Liver (tissue), 8 donors: ENCODE measurements at regions not wholly inside any gene's neighbourhood (a gene's known extent, or its start where the extent isn't known, plus 50 kb on each side); places are given as distances from the start of the nearest gene placed in this dataset.

ENCODE experiments used
- DNase-seq: peaks from one replicate; pipeline ENCODE4 v3.0.0-alpha.2; 2017; ENCODE audit warnings: low spot score
- H3K27ac ChIP-seq, 2 donors: one replicate each; pipeline ENCODE4 v1.7.0; 2013; ENCODE audit warnings: inconsistent platforms in 2 of 2, low read length in 2 of 2, control low read depth in 1 of 2, low read depth in 1 of 2, mild to moderate bottlenecking in 1 of 2
- H3K27me3 ChIP-seq, 4 donors: one replicate each; pipeline versions ENCODE4 v1.6.1 to v1.7.0; 2013; ENCODE audit warnings: low read length in 3 of 4, inconsistent platforms in 1 of 4, mild to moderate bottlenecking in 1 of 4, moderate library complexity in 1 of 4; ENCODE audit not compliant: control insufficient read depth in 4 of 4, insufficient read depth in 4 of 4
- H3K36me3 ChIP-seq, 4 donors: one replicate each; pipeline versions ENCODE4 v1.6.1 to v1.7.0; 2013; ENCODE audit warnings: low read length in 3 of 4, mild to moderate bottlenecking in 3 of 4, low read depth in 1 of 4, moderate library complexity in 1 of 4; ENCODE audit not compliant: control insufficient read depth in 4 of 4, insufficient read depth in 3 of 4
- H3K4me1 ChIP-seq, 4 donors: one replicate each; pipeline versions ENCODE4 v1.6.1 to v1.7.0; 2013; ENCODE audit warnings: low read length in 3 of 4, mild to moderate bottlenecking in 3 of 4, moderate library complexity in 1 of 4; ENCODE audit not compliant: control insufficient read depth in 4 of 4, insufficient read depth in 4 of 4
- H3K4me3 ChIP-seq, 3 donors: one replicate each; pipeline versions ENCODE4 v1.6.1 to v1.7.0; 2013; ENCODE audit warnings: low read length in 3 of 3, control low read depth in 1 of 3, low read depth in 1 of 3, mild to moderate bottlenecking in 1 of 3
- H3K9ac ChIP-seq, 2 donors: one replicate each; pipeline ENCODE4 v1.7.0; 2013; ENCODE audit warnings: low read length in 2 of 2, mild to moderate bottlenecking in 2 of 2, moderate library complexity in 2 of 2, control low read depth in 1 of 2, low read depth in 1 of 2
- H3K9me3 ChIP-seq, 4 donors: one replicate each; pipeline versions ENCODE4 v1.6.1 to v1.7.0; 2013; ENCODE audit warnings: low read length in 3 of 4; ENCODE audit not compliant: control insufficient read depth in 4 of 4
- ATF3 ChIP-seq: IDR thresholded peaks from 2 replicates; pipeline ENCODE4 v1.6.1; 2016; ENCODE audit warnings: antibody characterized with exemption
- CTCF ChIP-seq: fragments of 150-350 bp; IDR thresholded peaks from 2 replicates; pipeline ENCODE4 v1.5.1; 2017; ENCODE audit warnings: improper control_type of control experiment, low read depth, low read length; ENCODE audit not compliant: missing input control
- FOXA1 ChIP-seq: IDR thresholded peaks from 2 replicates; pipeline ENCODE4 v1.6.1; 2016; ENCODE audit warnings: antibody characterized with exemption
- FOXA2 ChIP-seq: IDR thresholded peaks from 2 replicates; pipeline ENCODE4 v1.6.1; 2016; ENCODE audit warnings: antibody characterized with exemption
- GABPA ChIP-seq, 2 donors: IDR thresholded peaks in 1 of 2; conservative IDR thresholded peaks in 1 of 2; 2 replicates each; pipeline ENCODE4 v1.6.1; 2016; ENCODE audit warnings: antibody characterized with exemption in 2 of 2, mild to moderate bottlenecking in 1 of 2, moderate library complexity in 1 of 2
- HNF4A ChIP-seq, 2 donors: conservative IDR thresholded peaks; 2 replicates each; pipeline ENCODE4 v1.6.1; 2016; ENCODE audit warnings: antibody characterized with exemption in 2 of 2, mild to moderate bottlenecking in 2 of 2
- HNF4G ChIP-seq: IDR thresholded peaks from 2 replicates; pipeline ENCODE4 v1.6.1; 2016; ENCODE audit warnings: antibody characterized with exemption
- JUND ChIP-seq, 2 donors: IDR thresholded peaks; 2 replicates each; pipeline ENCODE4 v1.6.1; 2016; ENCODE audit warnings: antibody characterized with exemption in 2 of 2
- NR2F2 ChIP-seq: IDR thresholded peaks from 2 replicates; pipeline ENCODE4 v1.6.1; 2016; ENCODE audit warnings: antibody characterized with exemption
- RAD21 ChIP-seq, 2 donors: IDR thresholded peaks; 2 replicates each; pipeline ENCODE4 v1.6.1; 2016; ENCODE audit warnings: antibody characterized with exemption in 2 of 2, mild to moderate bottlenecking in 2 of 2
- REST ChIP-seq: IDR thresholded peaks from 2 replicates; pipeline ENCODE4 v1.6.1; 2016; ENCODE audit warnings: antibody characterized with exemption, mild to moderate bottlenecking
- RXRA ChIP-seq, 2 donors: IDR thresholded peaks; 2 replicates each; pipeline ENCODE4 v1.6.1; 2017 to 2018; ENCODE audit warnings: antibody characterized with exemption in 2 of 2, mild to moderate bottlenecking in 1 of 2
- SP1 ChIP-seq: IDR thresholded peaks from 2 replicates; pipeline ENCODE4 v1.6.1; 2018; ENCODE audit warnings: antibody characterized with exemption, mild to moderate bottlenecking
- TAF1 ChIP-seq: conservative IDR thresholded peaks from 2 replicates; pipeline ENCODE4 v1.6.1; 2016; ENCODE audit warnings: antibody characterized with exemption, mild to moderate bottlenecking
- YY1 ChIP-seq: IDR thresholded peaks from 2 replicates; pipeline ENCODE4 v1.6.1; 2016; ENCODE audit warnings: antibody characterized with exemption, mild to moderate bottlenecking
- ZBTB33 ChIP-seq: IDR thresholded peaks from 2 replicates; pipeline ENCODE4 v1.6.1; 2016; ENCODE audit warnings: antibody characterized with exemption
- WGBS: extraction: QIAGEN DNeasy Blood & Tissue Kit; methylation state at CpG from one replicate; pipeline ENCODE4 v1.1.7; 2013; 5-methylcytosine and 5-hydroxymethylcytosine counted together
- donor health status: healthy.
- donor health status: healthy.
- donor health status: healthy.
- donor health status: healthy.
- donor health status: healthy.

GRCh38 chr1:101102426-101103156, 77.0 kb upstream of the DPH5 start:
- Histone ChIP-seq H3K4me3 (no peak overlapping the region), H3K27me3 (no peaks in the 10 kb centered on the region), H3K9ac (no peak overlapping the region), H3K36me3 (no peaks in the 10 kb centered on the region), H3K4me1 (peaks cover 1 to 9% (median 6%) of the 10 kb centered on the region in 4 donors), H3K27ac (no peak overlapping the region), H3K9me3 (no peaks in the 10 kb centered on the region)
- TF ChIP-seq FOXA2 (no peak), RXRA (IDR thresholded peaks at IDR 0.05) (no peak), JUND (IDR thresholded peaks at IDR 0.05) (no peak), RAD21 (IDR thresholded peaks at IDR 0.05) (no peak), ZBTB33 (no peak)
- DNase-seq: no peak
- WGBS: 83% methylated on average over 2 of the region's 2 CpGs

- WGBS: 82% methylated on average over 2 of the region's 2 CpGs
- no peak overlapping the region for H3K4me3 ChIP-seq
- no peaks in the 10 kb centered on the region for H3K9me3 ChIP-seq
- no peak overlapping the region for H3K27ac ChIP-seq
- TF ChIP-seq SP1 (no peak), GABPA (IDR thresholded peaks at IDR 0.05 in 1 of 2, conservative IDR thresholded peaks at IDR 0.05 in 1 of 2) (no peak), HNF4A (conservative IDR thresholded peaks at IDR 0.05) (no peak), HNF4G (no peak), NR2F2 (no peak)
- H3K36me3 ChIP-seq: no peaks in the 10 kb centered on the region
- no peak for DNase-seq
- H3K4me1 ChIP-seq: peaks cover 0 to 7% (median 4%) of the 10 kb centered on the region in 4 donors
- H3K9ac ChIP-seq: no peak overlapping the region
- no peaks in the 10 kb centered on the region for H3K27me3 ChIP-seq
Measured at GRCh38 chr1:101101360-101101759, 75.8 kb upstream of the DPH5 start.

- Histone ChIP-seq H3K36me3 (no peaks in the 10 kb centered on the region), H3K9ac (no peak overlapping the region), H3K4me3 (no peak overlapping the region), H3K27me3 (no peaks in the 10 kb centered on the region), H3K27ac (no peak overlapping the region), H3K9me3 (no peaks in the 10 kb centered on the region), H3K4me1 (peaks cover 0 to under 1% (median 0%) of the 10 kb centered on the region in 4 donors)
- no peak for DNase-seq
- TF ChIP-seq FOXA1 (no peak), NR2F2 (no peak), RAD21 (IDR thresholded peaks at IDR 0.05) (no peak), ATF3 (no peak), SP1 (no peak), TAF1 (no peak), GABPA (IDR thresholded peaks at IDR 0.05 in 1 of 2, conservative IDR thresholded peaks at IDR 0.05 in 1 of 2) (no peak), YY1 (no peak), REST (no peak), RXRA (IDR thresholded peaks at IDR 0.05) (no peak), CTCF (no peak)
- WGBS: 94% methylated on average over 3 of the region's 3 CpGs
Measured at GRCh38 chr1:101100674-101101073, 75.1 kb upstream of the DPH5 start.
